ENCODE measurements at regions not wholly inside any gene's neighbourhood (a gene's known extent, or its start where the extent isn't known, plus 50 kb on each side); places are given as distances from the start of the nearest gene placed in this dataset.

- TF ChIP-seq, protein P1, sequence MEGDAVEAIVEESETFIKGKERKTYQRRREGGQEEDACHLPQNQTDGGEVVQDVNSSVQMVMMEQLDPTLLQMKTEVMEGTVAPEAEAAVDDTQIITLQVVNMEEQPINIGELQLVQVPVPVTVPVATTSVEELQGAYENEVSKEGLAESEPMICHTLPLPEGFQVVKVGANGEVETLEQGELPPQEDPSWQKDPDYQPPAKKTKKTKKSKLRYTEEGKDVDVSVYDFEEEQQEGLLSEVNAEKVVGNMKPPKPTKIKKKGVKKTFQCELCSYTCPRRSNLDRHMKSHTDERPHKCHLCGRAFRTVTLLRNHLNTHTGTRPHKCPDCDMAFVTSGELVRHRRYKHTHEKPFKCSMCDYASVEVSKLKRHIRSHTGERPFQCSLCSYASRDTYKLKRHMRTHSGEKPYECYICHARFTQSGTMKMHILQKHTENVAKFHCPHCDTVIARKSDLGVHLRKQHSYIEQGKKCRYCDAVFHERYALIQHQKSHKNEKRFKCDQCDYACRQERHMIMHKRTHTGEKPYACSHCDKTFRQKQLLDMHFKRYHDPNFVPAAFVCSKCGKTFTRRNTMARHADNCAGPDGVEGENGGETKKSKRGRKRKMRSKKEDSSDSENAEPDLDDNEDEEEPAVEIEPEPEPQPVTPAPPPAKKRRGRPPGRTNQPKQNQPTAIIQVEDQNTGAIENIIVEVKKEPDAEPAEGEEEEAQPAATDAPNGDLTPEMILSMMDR (conservative IDR thresholded peaks at IDR 0.05), result no peak
- no peak for TF ChIP-seq ZFX (IDR thresholded peaks at IDR 0.05)
These were observed 68.0 kb upstream of the CYYR1 start for GRCh38 chr21:26641062-26641461.

All from C4-2B (cell line).